ENCODE measurements at regions not wholly inside any gene's neighbourhood (a gene's known extent, or its start where the extent isn't known, plus 50 kb on each side); places are given as distances from the start of the nearest gene placed in this dataset.

DNA sequence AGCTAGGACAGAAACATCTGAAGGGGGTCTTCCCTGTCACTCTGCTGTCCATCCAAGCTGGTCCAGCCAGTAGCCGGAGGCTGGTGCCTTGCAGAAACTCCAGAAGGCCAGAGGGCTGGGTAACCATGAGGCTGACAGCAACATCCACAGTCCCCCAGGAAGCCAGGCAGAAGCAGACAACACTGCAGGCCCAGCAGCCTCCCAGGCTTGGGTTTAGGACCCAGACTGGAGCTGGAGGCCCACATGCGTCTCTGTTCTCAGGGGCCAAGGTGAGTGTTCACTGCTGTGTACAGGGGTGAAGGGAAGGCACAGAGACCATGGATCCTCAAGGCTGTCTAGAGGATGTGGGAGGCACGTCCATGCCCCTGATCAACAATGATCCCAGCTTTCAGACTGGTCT lies 136.4 kb upstream of the PRMT8 start:
- no peaks in the 10 kb centered on the region for H3K27me3 ChIP-seq (ENCODE audit: insufficient read depth, poor library complexity, severe bottlenecking)
- ATAC-seq (ENCODE audit: low read depth), result peak; percentile 10; the same call in 1 of the 3 replicates
- no peaks in the 10 kb centered on the region for H3K9me3 ChIP-seq (ENCODE audit: severe bottlenecking)
- TF ChIP-seq, protein P1, sequence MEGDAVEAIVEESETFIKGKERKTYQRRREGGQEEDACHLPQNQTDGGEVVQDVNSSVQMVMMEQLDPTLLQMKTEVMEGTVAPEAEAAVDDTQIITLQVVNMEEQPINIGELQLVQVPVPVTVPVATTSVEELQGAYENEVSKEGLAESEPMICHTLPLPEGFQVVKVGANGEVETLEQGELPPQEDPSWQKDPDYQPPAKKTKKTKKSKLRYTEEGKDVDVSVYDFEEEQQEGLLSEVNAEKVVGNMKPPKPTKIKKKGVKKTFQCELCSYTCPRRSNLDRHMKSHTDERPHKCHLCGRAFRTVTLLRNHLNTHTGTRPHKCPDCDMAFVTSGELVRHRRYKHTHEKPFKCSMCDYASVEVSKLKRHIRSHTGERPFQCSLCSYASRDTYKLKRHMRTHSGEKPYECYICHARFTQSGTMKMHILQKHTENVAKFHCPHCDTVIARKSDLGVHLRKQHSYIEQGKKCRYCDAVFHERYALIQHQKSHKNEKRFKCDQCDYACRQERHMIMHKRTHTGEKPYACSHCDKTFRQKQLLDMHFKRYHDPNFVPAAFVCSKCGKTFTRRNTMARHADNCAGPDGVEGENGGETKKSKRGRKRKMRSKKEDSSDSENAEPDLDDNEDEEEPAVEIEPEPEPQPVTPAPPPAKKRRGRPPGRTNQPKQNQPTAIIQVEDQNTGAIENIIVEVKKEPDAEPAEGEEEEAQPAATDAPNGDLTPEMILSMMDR (IDR thresholded peaks at IDR 0.05; ENCODE audit: poor library complexity, severe bottlenecking), result no peak
- no peaks in the 10 kb centered on the region for H3K36me3 ChIP-seq (ENCODE audit: low read depth)
- H3K27ac ChIP-seq (ENCODE audit: poor library complexity, severe bottlenecking), result no peak overlapping the region
- DNase-seq (ENCODE audit: low spot score), result peak; percentile 48
- H3K4me1 ChIP-seq (ENCODE audit: insufficient read depth, poor library complexity, severe bottlenecking), result no peaks in the 10 kb centered on the region
- H3K4me3 ChIP-seq (ENCODE audit: severe bottlenecking), result no peak overlapping the region

DNA sequence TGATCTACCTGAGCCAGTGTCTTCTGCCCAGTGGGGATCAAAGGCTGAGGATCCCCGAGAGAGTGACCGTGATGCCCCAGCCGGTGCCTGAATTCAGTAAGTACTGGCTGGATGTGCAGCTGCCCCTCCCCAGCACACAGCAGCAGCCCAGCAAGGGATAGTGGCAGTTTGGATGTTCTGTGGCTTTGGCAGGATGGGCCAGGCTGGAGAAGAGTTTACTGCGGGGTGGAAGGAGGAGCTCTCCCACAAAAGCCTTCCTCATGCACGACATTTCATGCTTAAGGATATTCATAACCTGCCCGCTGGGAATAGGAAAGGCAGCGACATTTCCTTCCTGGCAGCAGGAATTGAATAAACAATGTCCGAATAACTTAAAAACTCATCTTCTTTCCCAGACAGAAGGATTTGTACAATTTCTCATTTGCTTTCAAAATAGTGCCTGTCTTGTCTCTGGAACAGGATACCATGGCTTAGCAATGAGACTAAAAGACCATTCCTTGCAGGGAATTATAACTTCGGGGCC lies 135.6 kb upstream of the PRMT8 start:
- H3K27ac ChIP-seq (ENCODE audit: poor library complexity, severe bottlenecking), result no peak overlapping the region
- H3K9me3 ChIP-seq (ENCODE audit: severe bottlenecking), result no peaks in the 10 kb centered on the region
- peak; percentile 29 for DNase-seq (ENCODE audit: low spot score)
- H3K4me1 ChIP-seq (ENCODE audit: insufficient read depth, poor library complexity, severe bottlenecking), result no peaks in the 10 kb centered on the region
- no peaks in the 10 kb centered on the region for H3K27me3 ChIP-seq (ENCODE audit: insufficient read depth, poor library complexity, severe bottlenecking)
- no peaks in the 10 kb centered on the region for H3K36me3 ChIP-seq (ENCODE audit: low read depth)
- TF ChIP-seq, protein P1 (IDR thresholded peaks at IDR 0.05; ENCODE audit: poor library complexity, severe bottlenecking), result no peak
- no peak overlapping the region for H3K4me3 ChIP-seq (ENCODE audit: severe bottlenecking)
- no peak for ATAC-seq (ENCODE audit: low read depth)

DNA sequence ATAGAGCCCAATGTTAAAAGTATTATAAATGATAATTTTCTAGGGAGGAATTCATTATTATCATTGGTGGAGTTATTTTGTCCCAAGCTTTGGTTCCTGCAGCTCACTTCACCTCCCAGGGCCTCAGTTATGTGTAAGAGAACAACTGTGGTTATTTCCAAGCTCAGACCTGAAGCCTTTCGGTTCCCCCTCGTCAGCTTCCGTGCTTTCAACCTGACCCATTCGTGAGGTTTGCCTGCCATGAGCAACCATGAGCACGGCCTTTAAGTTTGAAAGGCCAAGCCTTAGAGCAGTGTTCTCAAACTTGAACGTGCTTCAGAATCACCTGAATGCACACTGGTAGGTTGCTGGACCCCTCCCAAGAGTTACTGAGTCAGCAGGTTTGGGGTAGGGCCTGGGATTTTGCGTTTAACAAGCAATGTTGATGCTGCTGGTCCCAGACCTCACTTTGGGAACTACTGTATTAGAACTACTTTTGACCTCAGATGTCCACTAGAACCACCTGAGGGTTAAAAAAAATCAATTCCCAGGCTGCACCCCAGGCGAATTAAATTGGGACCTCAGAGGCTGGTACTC lies 133.0 kb upstream of the PRMT8 start:
- DNase-seq (ENCODE audit: low spot score) (peak; percentile 32), ATAC-seq (ENCODE audit: low read depth) (no peak)
- Histone ChIP-seq H3K36me3 (ENCODE audit: low read depth) (no peaks in the 10 kb centered on the region), H3K4me1 (ENCODE audit: insufficient read depth, poor library complexity, severe bottlenecking) (no peaks in the 10 kb centered on the region), H3K27ac (ENCODE audit: poor library complexity, severe bottlenecking) (no peak overlapping the region), H3K27me3 (ENCODE audit: insufficient read depth, poor library complexity, severe bottlenecking) (no peaks in the 10 kb centered on the region), H3K9me3 (ENCODE audit: severe bottlenecking) (no peaks in the 10 kb centered on the region), H3K4me3 (ENCODE audit: severe bottlenecking) (no peak overlapping the region)
- TF ChIP-seq, protein P1 (IDR thresholded peaks at IDR 0.05; ENCODE audit: poor library complexity, severe bottlenecking), result no peak

DNA sequence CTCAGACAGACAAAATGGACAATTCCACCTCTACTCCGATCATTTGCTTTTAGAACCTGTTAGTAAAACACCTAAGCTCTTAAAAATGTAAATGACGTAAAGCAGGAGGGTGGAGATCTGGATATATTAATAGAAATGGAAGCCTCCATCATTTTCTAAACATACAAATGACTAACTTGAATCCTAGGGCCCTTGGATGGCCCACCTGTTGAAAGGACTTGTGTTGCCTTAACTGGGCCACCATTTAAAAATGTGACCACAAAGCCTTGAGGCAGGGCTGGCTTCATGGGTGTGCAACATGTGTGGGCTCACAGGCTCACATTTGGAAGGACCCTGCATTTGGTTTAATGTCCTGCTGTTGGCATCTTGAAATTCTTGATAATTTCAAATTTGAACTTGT lies 131.5 kb upstream of the PRMT8 start:
- no peak for ATAC-seq (ENCODE audit: low read depth)
- Histone ChIP-seq H3K27ac (ENCODE audit: poor library complexity, severe bottlenecking) (no peak overlapping the region), H3K36me3 (ENCODE audit: low read depth) (no peaks in the 10 kb centered on the region), H3K4me1 (ENCODE audit: insufficient read depth, poor library complexity, severe bottlenecking) (no peaks in the 10 kb centered on the region), H3K4me3 (ENCODE audit: severe bottlenecking) (no peak overlapping the region), H3K9me3 (ENCODE audit: severe bottlenecking) (no peaks in the 10 kb centered on the region), H3K27me3 (ENCODE audit: insufficient read depth, poor library complexity, severe bottlenecking) (no peaks in the 10 kb centered on the region)
- TF ChIP-seq, protein P1 (IDR thresholded peaks at IDR 0.05; ENCODE audit: poor library complexity, severe bottlenecking), result no peak
- no peak for DNase-seq (ENCODE audit: low spot score)

DNA sequence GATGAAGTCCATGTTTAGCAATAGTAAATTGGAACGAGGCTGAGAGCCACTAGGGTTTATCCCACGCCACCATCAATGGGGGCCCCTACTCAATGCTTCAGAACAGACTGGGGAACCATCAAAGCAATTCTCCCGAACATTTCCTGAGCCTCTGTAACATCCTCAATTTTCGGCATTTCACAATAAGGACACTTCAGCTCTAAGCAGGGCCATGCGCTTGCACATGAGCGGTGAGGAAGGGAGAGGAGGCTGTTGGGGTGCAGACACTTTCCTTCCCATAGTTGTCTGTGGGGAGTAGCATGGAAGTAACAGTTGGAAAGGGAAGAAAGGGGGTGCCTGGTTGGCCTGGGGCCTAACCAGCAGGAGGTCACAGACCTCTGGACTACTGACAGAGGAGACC lies 129.9 kb upstream of the PRMT8 start:
- no peaks in the 10 kb centered on the region for H3K27me3 ChIP-seq (ENCODE audit: insufficient read depth, poor library complexity, severe bottlenecking)
- H3K4me3 ChIP-seq (ENCODE audit: severe bottlenecking), result no peak overlapping the region
- DNase-seq (ENCODE audit: low spot score) (no peak), ATAC-seq (ENCODE audit: low read depth) (no peak)
- TF ChIP-seq, protein P1 (IDR thresholded peaks at IDR 0.05; ENCODE audit: poor library complexity, severe bottlenecking), result no peak
- no peaks in the 10 kb centered on the region for H3K9me3 ChIP-seq (ENCODE audit: severe bottlenecking)
- H3K27ac ChIP-seq (ENCODE audit: poor library complexity, severe bottlenecking), result no peak overlapping the region
- H3K4me1 ChIP-seq (ENCODE audit: insufficient read depth, poor library complexity, severe bottlenecking), result no peaks in the 10 kb centered on the region
- H3K36me3 ChIP-seq (ENCODE audit: low read depth), result no peaks in the 10 kb centered on the region

Measured in RWPE2 (cell line).